H1 (cell line): ENCODE measurements at regions not wholly inside any gene's neighbourhood (a gene's known extent, or its start where the extent isn't known, plus 50 kb on each side); places are given as distances from the start of the nearest gene placed in this dataset.

Experiments used
- CTCF ChIA-PET: fragments of 300-600 bp; sonication (Branson Sonifier 250); formaldehyde crosslinking; loops from one replicate; lab custom pipeline; 2021; ENCODE audit not compliant: partially characterized antibody; lab: Charles Lee
- POLR2A ChIA-PET: fragments of 300-600 bp; sonication (Branson Sonifier 250); formaldehyde crosslinking; loops from one replicate; lab custom pipeline; 2021; ENCODE audit warnings: inconsistent platforms; ENCODE audit not compliant: partially characterized antibody; lab: Charles Lee
- DNase-seq, 2 experiments: peaks; one replicate each; pipeline versions ENCODE4 v3.0.0 to v3.0.0-alpha.2; 2010 to 2022; ENCODE audit warnings: low spot score in 2 of 2, low read depth in 1 of 2, mixed read lengths in 1 of 2
- FAIRE-seq: peaks from 2 replicates; lab custom pipeline; 2011; peaks lifted over from hg19 to GRCh38; lab: Jason Lieb, UNC
- H2AFZ ChIP-seq: 2 replicates; pipeline ENCODE4 v1.8.1; 2012; ENCODE audit warnings: low read length, inconsistent platforms
- H2AK5ac ChIP-seq: 2 replicates; pipeline ENCODE4 v1.6.1; 2013; ENCODE audit warnings: low read depth, low read length
- H2BK120ac ChIP-seq: replicated peaks from 2 replicates; pipeline ENCODE3; 2013; ENCODE audit warnings: low read depth, low read length, inconsistent platforms
- H2BK12ac ChIP-seq: 2 replicates; pipeline ENCODE4 v1.6.1; 2013; ENCODE audit warnings: low read depth, low read length
- H2BK15ac ChIP-seq: 2 replicates; pipeline ENCODE4 v1.6.1; 2013; ENCODE audit warnings: low read length
- H2BK20ac ChIP-seq: 2 replicates; pipeline ENCODE4 v1.6.1; 2013; ENCODE audit warnings: low read length
- H2BK5ac ChIP-seq: 2 replicates; pipeline ENCODE4 v1.6.1; 2013; ENCODE audit warnings: low read depth, low read length
- H3K14ac ChIP-seq: 2 replicates; pipeline ENCODE4 v1.6.1; 2013; ENCODE audit warnings: inconsistent platforms; ENCODE audit not compliant: insufficient read length
- H3K18ac ChIP-seq: 2 replicates; pipeline ENCODE4 v1.6.1; 2013; ENCODE audit warnings: low read length; ENCODE audit errors: extremely low read depth
- H3K23ac ChIP-seq: 2 replicates; pipeline ENCODE4 v1.6.1; 2013; ENCODE audit warnings: inconsistent platforms; ENCODE audit not compliant: insufficient read length
- H3K23me2 ChIP-seq: 2 replicates; pipeline ENCODE4 v1.6.1; 2013; ENCODE audit warnings: low read depth, low read length
- H3K27ac ChIP-seq: 2 replicates; pipeline ENCODE4 v1.6.1; 2011; ENCODE audit warnings: low read depth, low read length, inconsistent platforms
- H3K27me3 ChIP-seq, 4 experiments: replicated peaks in 1 of 4; 1 replicate in 1 of 4; 2 replicates in 3 of 4; pipeline versions ENCODE4 v1.6.1 to v1.8.1; 2011 to 2013; ENCODE audit warnings: low read length in 3 of 4, mild to moderate bottlenecking in 3 of 4, inconsistent platforms in 2 of 4, mixed read lengths in 2 of 4, moderate library complexity in 1 of 4; ENCODE audit not compliant: control insufficient read depth in 3 of 4, insufficient read depth in 3 of 4; ENCODE audit errors: extremely low read depth in 1 of 4
- H3K36me3 ChIP-seq, 4 experiments: 2 replicates each; pipeline versions ENCODE4 v1.6.1 to v1.8.1; 2011 to 2013; ENCODE audit warnings: mild to moderate bottlenecking in 4 of 4, low read length in 3 of 4, moderate library complexity in 2 of 4, control low read depth in 1 of 4, inconsistent platforms in 1 of 4; ENCODE audit not compliant: insufficient read depth in 4 of 4, control insufficient read depth in 2 of 4
- H3K4ac ChIP-seq: replicated peaks from 2 replicates; pipeline ENCODE3; 2013; ENCODE audit warnings: low read length, low read depth, mixed read lengths, inconsistent platforms; ENCODE audit not compliant: insufficient read length
- H3K4me1 ChIP-seq, 4 experiments: replicated peaks in 1 of 4; 1 replicate in 1 of 4; 2 replicates in 3 of 4; pipeline versions ENCODE4 v1.6.1 to v1.8.1; 2011 to 2013; ENCODE audit warnings: low read length in 3 of 4, inconsistent platforms in 2 of 4, mixed read lengths in 1 of 4; ENCODE audit not compliant: insufficient read depth in 4 of 4, control insufficient read depth in 3 of 4
- H3K4me2 ChIP-seq, 2 experiments: 2 replicates each; pipeline versions ENCODE4 v1.6.1 to v1.8.1; 2011 to 2013; ENCODE audit warnings: low read depth in 2 of 2, low read length in 2 of 2, control low read depth in 1 of 2, inconsistent platforms in 1 of 2, mild to moderate bottlenecking in 1 of 2; ENCODE audit not compliant: insufficient read depth in 1 of 2
- H3K4me3 ChIP-seq, 4 experiments: fragments of 200-600, 300-600 bp in 1 of 4; sonication (generic), shearing (Covaris generic), sonication (Bioruptor Twin) in 1 of 4; 2 replicates each; pipeline versions ENCODE4 v1.5.1 to v1.8.1; 2011 to 2016; ENCODE audit warnings: low read length in 4 of 4, low read depth in 3 of 4, control low read depth in 2 of 4, inconsistent platforms in 2 of 4, mild to moderate bottlenecking in 2 of 4, mixed read lengths in 1 of 4, moderate library complexity in 1 of 4; ENCODE audit not compliant: insufficient read depth in 2 of 4; ENCODE audit errors: extremely low read depth in 1 of 4
- H3K56ac ChIP-seq: replicated peaks from 2 replicates; pipeline ENCODE3; 2013; ENCODE audit warnings: low read depth, mild to moderate bottlenecking, mixed read lengths, low read length, inconsistent platforms; ENCODE audit not compliant: insufficient read length
- H3K79me1 ChIP-seq: 2 replicates; pipeline ENCODE4 v1.6.1; 2013; ENCODE audit warnings: low read depth, low read length, control low read depth
- H3K79me2 ChIP-seq, 2 experiments: 2 replicates each; pipeline versions ENCODE4 v1.6.1 to v1.8.1; 2012 to 2013; ENCODE audit warnings: low read length in 2 of 2, mild to moderate bottlenecking in 2 of 2, inconsistent platforms in 1 of 2; ENCODE audit not compliant: insufficient read depth in 2 of 2, control insufficient read depth in 1 of 2
- H3K9ac ChIP-seq, 4 experiments: replicated peaks in 1 of 4; 1 replicate in 1 of 4; 2 replicates in 3 of 4; pipeline versions ENCODE4 v1.6.1 to v1.8.1; 2011 to 2013; ENCODE audit warnings: low read depth in 3 of 4, low read length in 3 of 4, control low read depth in 2 of 4, mild to moderate bottlenecking in 2 of 4, moderate library complexity in 2 of 4, inconsistent platforms in 1 of 4; ENCODE audit errors: extremely low read depth in 1 of 4
- H3K9me3 ChIP-seq, 2 experiments: 2 replicates each; pipeline versions ENCODE4 v1.6.1 to v1.8.1; 2012 to 2013; ENCODE audit warnings: mild to moderate bottlenecking in 2 of 2, moderate library complexity in 2 of 2, control low read depth in 1 of 2, inconsistent platforms in 1 of 2, low read depth in 1 of 2, low read length in 1 of 2, mixed read lengths in 1 of 2; ENCODE audit not compliant: insufficient read depth in 2 of 2
- H4K20me1 ChIP-seq, 2 experiments: replicated peaks in 1 of 2; 2 replicates each; pipeline versions ENCODE3 to v1.8.1; 2011 to 2013; ENCODE audit warnings: inconsistent platforms in 2 of 2, low read length in 2 of 2, mild to moderate bottlenecking in 1 of 2; ENCODE audit not compliant: insufficient read depth in 2 of 2, control insufficient read depth in 1 of 2
- H4K5ac ChIP-seq: 2 replicates; pipeline ENCODE4 v1.6.1; 2013; ENCODE audit warnings: low read length, low read depth, mixed read lengths, inconsistent platforms; ENCODE audit not compliant: insufficient read length
- H4K8ac ChIP-seq: 2 replicates; pipeline ENCODE4 v1.8.0; 2013; ENCODE audit warnings: mild to moderate bottlenecking, moderate library complexity, low read length, inconsistent platforms; ENCODE audit not compliant: insufficient read depth; ENCODE audit errors: extremely low read depth
- H4K91ac ChIP-seq: replicated peaks from 2 replicates; pipeline ENCODE3; 2013; ENCODE audit warnings: low read length, mixed read lengths, inconsistent platforms; ENCODE audit not compliant: insufficient read length
- ASH2L ChIP-seq: fragments of 200-600, 300-600 bp; sonication (generic); IDR thresholded peaks from one replicate; pipeline ENCODE4 v1.7.1; 2017; ENCODE audit warnings: low read length
- BCL11A ChIP-seq, 2 experiments: IDR thresholded peaks; one replicate each; pipeline ENCODE4 v1.6.1; 2011; ENCODE audit warnings: low read depth in 2 of 2, low read length in 2 of 2, mild to moderate bottlenecking in 2 of 2
- CTBP2 ChIP-seq: IDR thresholded peaks from 2 replicates; pipeline ENCODE4 v1.7.0; 2011; ENCODE audit warnings: borderline replicate concordance, mild to moderate bottlenecking, moderate library complexity, mixed read lengths, low read length; ENCODE audit not compliant: insufficient read depth, insufficient read length
- GTF2F1 ChIP-seq: IDR thresholded peaks from 2 replicates; pipeline ENCODE4 v1.6.1; 2012; ENCODE audit warnings: low read depth, low read length, improper control_type of control experiment, borderline replicate concordance
- NANOG ChIP-seq: IDR thresholded peaks from 2 replicates; pipeline ENCODE4 v1.6.1; 2011; ENCODE audit warnings: low read length, low read depth, mild to moderate bottlenecking, inconsistent platforms; ENCODE audit not compliant: insufficient read depth, poor library complexity, severe bottlenecking
- SP1 ChIP-seq: IDR thresholded peaks from 2 replicates; pipeline ENCODE4 v1.6.1; 2011; ENCODE audit warnings: low read depth, low read length
- SP2 ChIP-seq: IDR thresholded peaks from 2 replicates; pipeline ENCODE4 v1.6.1; 2012; ENCODE audit warnings: mild to moderate bottlenecking, low read length, inconsistent platforms
- TAF7 ChIP-seq: optimal IDR thresholded peaks from 2 replicates; pipeline ENCODE3; 2011; ENCODE audit warnings: low read depth, mild to moderate bottlenecking, inconsistent platforms, low read length, moderate library complexity, borderline replicate concordance
- TEAD4 ChIP-seq: IDR thresholded peaks from 2 replicates; pipeline ENCODE4 v1.6.1; 2012; ENCODE audit warnings: low read depth, low read length, inconsistent platforms, mixed read lengths
- WGBS, 2 experiments: shearing (Covaris generic) in 1 of 2; methylation state at CpG; one replicate each; pipeline versions ENCODE4 v1.1.6 to v1.1.7; 2013 to 2015; ENCODE audit warnings: low lambda C conversion rate in 2 of 2, mixed read lengths in 2 of 2, inconsistent platforms in 1 of 2, low coverage in 1 of 2, missing lambda C conversion rate in 1 of 2; ENCODE audit not compliant: insufficient replicate concordance in 2 of 2, insufficient coverage in 1 of 2, insufficient read length in 1 of 2; ENCODE audit errors: extremely low coverage in 1 of 2, missing lambda C conversion rate in 1 of 2; 5-methylcytosine and 5-hydroxymethylcytosine counted together
- TF ChIP-seq, protein P1 (sequence below): IDR thresholded peaks from 2 replicates; pipeline ENCODE4 v1.6.1; 2012; ENCODE audit warnings: inconsistent platforms
- TF ChIP-seq, protein P2 (sequence below): IDR thresholded peaks from 2 replicates; pipeline ENCODE4 v1.6.1; 2012; ENCODE audit warnings: inconsistent platforms

DNA sequence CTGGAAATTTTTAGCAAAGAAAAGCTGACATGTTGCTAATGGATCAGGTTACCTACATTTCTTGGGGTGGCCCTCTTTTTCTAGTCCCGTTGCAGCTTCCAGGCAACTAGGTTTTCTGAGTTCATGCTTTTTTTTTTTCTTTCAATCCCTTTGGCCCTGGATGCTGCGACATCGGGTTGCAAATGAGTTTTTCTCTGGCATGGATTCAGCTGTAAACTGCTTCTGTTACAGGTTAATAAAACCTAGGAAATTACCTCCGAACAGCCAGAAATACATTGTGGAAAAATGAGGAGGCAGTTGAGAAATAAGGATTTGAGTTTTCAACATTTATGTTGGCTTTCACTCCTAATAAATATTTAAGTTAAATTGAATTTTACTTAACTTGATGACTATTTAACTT, 149.8 kb upstream of the MAF start:
- Histone ChIP-seq H3K27me3 (no peaks in the 10 kb centered on the region), H3K79me2 (no peaks in the 10 kb centered on the region), H3K36me3 (no peaks in the 10 kb centered on the region), H3K4me3 (no peak overlapping the region), H2BK12ac (no peak overlapping the region), H3K23ac (no peak overlapping the region), H3K23me2 (no peaks in the 10 kb centered on the region), H3K27ac (no peak overlapping the region), H2BK120ac (no peak overlapping the region), H3K79me1 (no peaks in the 10 kb centered on the region), H2BK20ac (no peak overlapping the region), H2AFZ (no peak overlapping the region), H2BK5ac (no peak overlapping the region), H3K9ac (no peak overlapping the region), H3K14ac (no peak overlapping the region), H2BK15ac (no peak overlapping the region), H4K8ac (no peak overlapping the region), H3K4me1 (no peaks in the 10 kb centered on the region), H4K20me1 (no peaks in the 10 kb centered on the region), H3K4me2 (no peak overlapping the region), H3K4ac (no peak overlapping the region), H3K9me3 (no peaks in the 10 kb centered on the region), H3K56ac (no peak overlapping the region), H4K91ac (no peak overlapping the region), H3K18ac (no peak overlapping the region), H2AK5ac (no peak overlapping the region), H4K5ac (no peak overlapping the region)
- WGBS, 2 experiments, result 100% methylated on average over 4 of the region's 4 CpGs; no CpG with 5 or more reads in 1 of the 2 experiments
- ChIA-PET POLR2A (interaction anchor here (0.9 kb wide), 1 partner anchor 20 kb away, joined by 3 read pairs; no protein-coding TSS in a partner anchor), CTCF (interaction anchor here (1.2 kb wide), 1 partner anchor 19 kb away, joined by 4 read pairs; no protein-coding TSS in a partner anchor)
- FAIRE-seq (no peak), DNase-seq (no peak)
- TF ChIP-seq SP1 (no peak), TAF7 (no peak), BCL11A (IDR thresholded peaks at IDR 0.05; ENCODE audit: low read depth in 2 of 2, low read length in 2 of 2) (no peak), GTF2F1 (no peak), NANOG (no peak), SP2 (no peak), TEAD4 (no peak), CTBP2 (no peak), ASH2L (no peak)
- TF ChIP-seq, protein P1, sequence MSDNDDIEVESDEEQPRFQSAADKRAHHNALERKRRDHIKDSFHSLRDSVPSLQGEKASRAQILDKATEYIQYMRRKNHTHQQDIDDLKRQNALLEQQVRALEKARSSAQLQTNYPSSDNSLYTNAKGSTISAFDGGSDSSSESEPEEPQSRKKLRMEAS, result no peak
- TF ChIP-seq, protein P2, sequence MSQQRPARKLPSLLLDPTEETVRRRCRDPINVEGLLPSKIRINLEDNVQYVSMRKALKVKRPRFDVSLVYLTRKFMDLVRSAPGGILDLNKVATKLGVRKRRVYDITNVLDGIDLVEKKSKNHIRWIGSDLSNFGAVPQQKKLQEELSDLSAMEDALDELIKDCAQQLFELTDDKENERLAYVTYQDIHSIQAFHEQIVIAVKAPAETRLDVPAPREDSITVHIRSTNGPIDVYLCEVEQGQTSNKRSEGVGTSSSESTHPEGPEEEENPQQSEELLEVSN, result no peak
